Naive thymus-derived CD4-positive, alpha-beta T cell (primary cell): ENCODE measurements at regions not wholly inside any gene's neighbourhood (a gene's known extent, or its start where the extent isn't known, plus 50 kb on each side); places are given as distances from the start of the nearest gene placed in this dataset.

Experiments
- ATAC-seq: fragments of 150-1000 bp; cut with Tn5 transposase; 2 replicates; pipeline ENCODE4 v1.10.0; 2021; ENCODE audit warnings: mild to moderate bottlenecking, moderate library complexity
- CTCF ChIA-PET: fragments of 350-600 bp; sonication (Branson Sonifier 250); formaldehyde crosslinking; loops from one replicate; lab custom pipeline; 2021; ENCODE audit warnings: antibody characterized with exemption; lab: Charles Lee
- POLR2A ChIA-PET: fragments of 350-600 bp; sonication (Branson Sonifier 250); formaldehyde crosslinking; loops from one replicate; lab custom pipeline; 2021; ENCODE audit warnings: antibody characterized with exemption, inconsistent platforms; lab: Charles Lee
- DNase-seq, 9 donors: peaks; one replicate each; pipeline versions ENCODE4 v3.0.0 to v3.0.0-alpha.2; 2020 to 2022; ENCODE audit warnings: mixed read lengths in 1 of 9
- H3K27ac ChIP-seq: one replicate; pipeline ENCODE4 v1.7.0; 2013; ENCODE audit warnings: mild to moderate bottlenecking, low read depth, low read length, moderate library complexity
- H3K27me3 ChIP-seq, 2 donors: one replicate each; pipeline ENCODE4 v1.7.0; 2013; ENCODE audit warnings: low read length in 2 of 2, mild to moderate bottlenecking in 2 of 2, moderate library complexity in 2 of 2; ENCODE audit not compliant: control insufficient read depth in 2 of 2, insufficient read depth in 2 of 2
- H3K36me3 ChIP-seq, 3 experiments: 1 replicate in 2 of 3; 2 replicates in 1 of 3; pipeline ENCODE4 v1.7.0; 2013; ENCODE audit warnings: low read length in 3 of 3, mild to moderate bottlenecking in 3 of 3, moderate library complexity in 1 of 3; ENCODE audit not compliant: insufficient read depth in 3 of 3, control insufficient read depth in 2 of 3
- H3K4me1 ChIP-seq, 2 donors: one replicate each; pipeline ENCODE4 v1.7.0; 2013; ENCODE audit warnings: low read length in 2 of 2, mild to moderate bottlenecking in 2 of 2, moderate library complexity in 1 of 2; ENCODE audit not compliant: control insufficient read depth in 2 of 2, insufficient read depth in 2 of 2
- H3K4me3 ChIP-seq: 2 replicates; pipeline ENCODE4 v1.7.0; 2013; ENCODE audit warnings: mild to moderate bottlenecking, low read length
- H3K9me3 ChIP-seq, 3 experiments: 1 replicate in 2 of 3; 2 replicates in 1 of 3; pipeline ENCODE4 v1.7.0; 2013; ENCODE audit warnings: low read length in 3 of 3; ENCODE audit not compliant: control insufficient read depth in 2 of 3
- H3K27ac Mint-ChIP-seq, 9 donors: one replicate each; pipeline ENCODE4 v1.8.0; 2020 to 2022; ENCODE audit warnings: mixed read lengths in 9 of 9, mild to moderate bottlenecking in 8 of 9, moderate library complexity in 5 of 9, inconsistent platforms in 2 of 9
- H3K27me3 Mint-ChIP-seq, 5 donors: one replicate each; pipeline ENCODE4 v1.8.0; 2021 to 2022; ENCODE audit warnings: mixed read lengths in 5 of 5, mild to moderate bottlenecking in 1 of 5
- H3K36me3 Mint-ChIP-seq, 5 donors: one replicate each; pipeline ENCODE4 v1.8.0; 2020 to 2022; ENCODE audit warnings: mixed read lengths in 5 of 5, mild to moderate bottlenecking in 3 of 5, inconsistent platforms in 1 of 5
- H3K4me1 Mint-ChIP-seq, 7 donors: one replicate each; pipeline ENCODE4 v1.8.0; 2020 to 2022; ENCODE audit warnings: mixed read lengths in 7 of 7, mild to moderate bottlenecking in 3 of 7, inconsistent platforms in 1 of 7
- H3K4me3 Mint-ChIP-seq, 10 donors: one replicate each; pipeline ENCODE4 v1.8.0; 2020 to 2022; ENCODE audit warnings: mild to moderate bottlenecking in 10 of 10, mixed read lengths in 10 of 10, moderate library complexity in 6 of 10, inconsistent platforms in 2 of 10
- H3K9me3 Mint-ChIP-seq, 11 donors: one replicate each; pipeline ENCODE4 v1.8.0; 2020 to 2022; ENCODE audit warnings: mixed read lengths in 11 of 11, mild to moderate bottlenecking in 4 of 11, inconsistent platforms in 1 of 11, moderate library complexity in 1 of 11
- intact Hi-C, 2 donors: fragments of 100-400 bp; cut with micrococcal nuclease; formaldehyde crosslinking; loops; one replicate each; pipeline ENCODE4 v1.15.1; 2023

DNA sequence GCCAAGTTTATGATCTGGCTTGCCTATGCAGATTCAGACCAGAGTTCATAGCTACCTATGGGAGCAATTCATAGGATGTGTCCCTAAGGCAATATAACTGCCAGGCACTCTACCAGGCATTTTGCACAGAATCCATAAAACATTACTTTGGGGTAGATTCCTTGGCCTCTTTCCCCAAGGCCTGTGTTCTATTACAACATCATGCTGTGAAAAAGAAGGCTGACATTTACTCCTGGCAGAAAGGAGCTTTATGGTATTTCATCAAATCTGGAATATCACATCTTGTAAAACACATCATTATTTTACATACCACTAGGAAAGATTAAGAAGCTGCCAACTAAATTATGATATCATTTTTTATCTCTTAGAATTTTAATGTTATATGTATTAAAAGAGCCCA lies 287.0 kb upstream of the MARCKS start:
- Histone ChIP-seq H3K27me3 (no peaks in the 10 kb centered on the region), H3K4me3 (no peak overlapping the region), H3K9me3 (no peaks in the 10 kb centered on the region), H3K27ac (no peak overlapping the region), H3K4me1 (no peaks in the 10 kb centered on the region), H3K36me3 (no peaks in the 10 kb centered on the region)
- Mint-ChIP-seq H3K36me3 (no peaks in the 10 kb centered on the region), H3K27me3 (peaks cover 0 to 9% (median 0%) of the 10 kb centered on the region in 5 donors), H3K9me3 (peaks cover 0 to 7% (median 0%) of the 10 kb centered on the region in 11 donors), H3K4me3 (no peak overlapping the region), H3K27ac (no peak overlapping the region), H3K4me1 (no peaks in the 10 kb centered on the region)
- DNase-seq (no peak), ATAC-seq (no peak)
- intact Hi-C loops, result no loop called here
- POLR2A ChIA-PET, result no interaction called here
- CTCF ChIA-PET, result no interaction called here

DNA sequence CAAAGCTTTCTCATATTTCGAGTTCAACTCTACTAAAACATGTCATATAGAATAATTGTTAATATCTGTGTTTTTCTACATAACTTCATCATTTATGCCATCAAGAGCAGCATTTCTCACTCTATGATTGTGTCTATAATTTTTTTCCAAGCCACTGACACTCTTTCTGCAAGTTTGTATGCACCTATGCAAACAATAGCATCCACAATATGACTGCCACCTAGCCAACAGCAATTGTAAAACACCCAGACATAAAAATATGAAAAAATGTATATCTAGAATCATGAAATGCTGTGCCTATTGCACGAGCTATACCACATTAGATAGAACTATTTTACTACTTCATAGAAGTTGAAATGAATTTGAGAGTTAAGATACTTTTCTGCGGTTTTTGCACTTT lies 286.5 kb upstream of the MARCKS start:
- Mint-ChIP-seq H3K27ac (no peak overlapping the region), H3K27me3 (peaks cover 0 to 6% (median 0%) of the 10 kb centered on the region in 5 donors), H3K36me3 (no peaks in the 10 kb centered on the region), H3K4me1 (no peaks in the 10 kb centered on the region), H3K4me3 (no peak overlapping the region), H3K9me3 (peaks cover 0 to 6% (median 0%) of the 10 kb centered on the region in 11 donors)
- H3K4me1 ChIP-seq, result no peaks in the 10 kb centered on the region
- intact Hi-C loops, result no loop called here
- ChIA-PET CTCF (no interaction called here), POLR2A (no interaction called here)
- H3K4me3 ChIP-seq, result no peak overlapping the region
- DNase-seq, result no peak
- H3K27ac ChIP-seq, result no peak overlapping the region
- no peaks in the 10 kb centered on the region for H3K36me3 ChIP-seq
- H3K9me3 ChIP-seq, result no peaks in the 10 kb centered on the region
- ATAC-seq, result no peak
- no peaks in the 10 kb centered on the region for H3K27me3 ChIP-seq

DNA sequence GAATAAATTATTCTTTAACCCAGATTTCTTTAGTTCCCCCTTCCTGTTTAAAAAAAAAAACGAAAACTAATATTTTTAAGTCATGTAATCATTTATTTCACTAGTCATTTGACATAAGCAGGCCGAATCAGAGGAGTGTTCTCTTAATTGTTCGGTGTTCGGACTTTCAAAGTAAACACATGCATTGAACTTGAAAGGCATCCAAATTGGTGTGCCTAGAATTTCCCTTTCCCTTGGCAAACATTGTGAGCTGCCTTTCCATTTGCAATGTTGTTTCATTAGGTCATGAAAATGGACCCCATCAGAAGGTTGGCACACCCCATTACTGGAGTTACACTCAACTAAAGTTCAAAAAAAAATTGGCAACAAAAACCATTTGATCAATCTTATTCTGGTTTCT lies 283.0 kb upstream of the MARCKS start:
- no peaks in the 10 kb centered on the region for H3K36me3 ChIP-seq
- no peaks in the 10 kb centered on the region for H3K27me3 ChIP-seq
- no peaks in the 10 kb centered on the region for H3K4me1 ChIP-seq
- DNase-seq (no peak), ATAC-seq (no peak)
- ChIA-PET CTCF (no interaction called here), POLR2A (no interaction called here)
- intact Hi-C loops, result no loop called here
- Mint-ChIP-seq H3K4me3 (no peak overlapping the region), H3K27me3 (peaks cover 0 to 4% (median 0%) of the 10 kb centered on the region in 5 donors), H3K27ac (no peak overlapping the region), H3K9me3 (peaks cover 0 to 12% (median 0%) of the 10 kb centered on the region in 11 donors), H3K4me1 (peaks cover 0 to 2% (median 0%) of the 10 kb centered on the region in 7 donors), H3K36me3 (no peaks in the 10 kb centered on the region)
- no peaks in the 10 kb centered on the region for H3K9me3 ChIP-seq
- no peak overlapping the region for H3K27ac ChIP-seq
- H3K4me3 ChIP-seq, result no peak overlapping the region

DNA sequence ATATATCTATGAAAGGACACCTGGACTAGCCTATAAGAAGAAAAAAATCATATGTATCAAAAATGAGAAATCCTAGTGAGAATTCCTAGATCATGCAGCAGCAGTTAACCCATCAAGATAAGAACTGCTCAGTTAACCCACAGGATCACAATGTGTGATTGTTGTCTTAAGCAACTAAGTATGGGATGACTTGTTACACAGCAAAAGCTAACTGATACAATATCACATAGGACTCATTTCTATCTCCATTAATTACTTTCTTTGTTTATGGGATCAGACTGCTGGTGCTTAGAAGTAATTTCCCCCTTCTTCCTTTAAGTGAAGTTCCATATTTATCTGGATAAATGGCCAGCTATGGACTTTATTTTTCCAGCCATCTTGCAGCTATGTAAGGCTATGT lies 280.8 kb upstream of the MARCKS start:
- Histone ChIP-seq H3K36me3 (no peaks in the 10 kb centered on the region), H3K9me3 (no peaks in the 10 kb centered on the region), H3K4me1 (no peaks in the 10 kb centered on the region), H3K27ac (no peak overlapping the region), H3K4me3 (no peak overlapping the region), H3K27me3 (no peaks in the 10 kb centered on the region)
- H3K4me3 Mint-ChIP-seq, result no peak overlapping the region
- H3K36me3 Mint-ChIP-seq, result no peaks in the 10 kb centered on the region
- no peak overlapping the region for H3K27ac Mint-ChIP-seq
- intact Hi-C loops, result no loop called here
- peaks cover 0 to 12% (median 0%) of the 10 kb centered on the region in 11 donors for H3K9me3 Mint-ChIP-seq
- H3K4me1 Mint-ChIP-seq, result peaks cover 0 to 2% (median 0%) of the 10 kb centered on the region in 7 donors
- no peak for DNase-seq
- ChIA-PET POLR2A (no interaction called here), CTCF (interaction anchor here (0.6 kb wide), 1 partner anchor 15 kb away, joined by 3 read pairs; no protein-coding TSS in a partner anchor)
- peaks cover 0 to 4% (median 0%) of the 10 kb centered on the region in 5 donors for H3K27me3 Mint-ChIP-seq
- ATAC-seq, result no peak

DNA sequence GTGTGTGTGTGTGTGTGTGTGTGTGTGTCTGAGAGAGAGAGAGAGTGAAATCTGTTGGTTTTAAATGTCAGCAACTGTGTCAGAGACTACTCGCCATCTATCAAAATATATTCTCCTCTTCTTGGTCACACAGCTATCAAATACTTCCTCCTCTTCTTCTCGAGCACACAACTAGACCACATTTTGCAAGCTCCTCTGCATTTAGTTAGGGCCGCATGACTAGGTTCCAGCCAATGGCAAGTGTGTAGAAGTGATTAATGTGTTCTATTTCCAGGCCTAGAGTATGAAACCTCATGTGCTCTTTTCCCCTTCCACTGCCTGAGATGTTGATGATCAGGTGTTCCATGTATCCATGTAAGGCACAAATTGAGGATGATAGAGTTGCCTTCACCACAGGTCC lies 278.5 kb upstream of the MARCKS start:
- Mint-ChIP-seq H3K4me3 (no peak overlapping the region), H3K27me3 (peaks cover 0 to 4% (median 0%) of the 10 kb centered on the region in 5 donors)
- POLR2A ChIA-PET, result no interaction called here

DNA sequence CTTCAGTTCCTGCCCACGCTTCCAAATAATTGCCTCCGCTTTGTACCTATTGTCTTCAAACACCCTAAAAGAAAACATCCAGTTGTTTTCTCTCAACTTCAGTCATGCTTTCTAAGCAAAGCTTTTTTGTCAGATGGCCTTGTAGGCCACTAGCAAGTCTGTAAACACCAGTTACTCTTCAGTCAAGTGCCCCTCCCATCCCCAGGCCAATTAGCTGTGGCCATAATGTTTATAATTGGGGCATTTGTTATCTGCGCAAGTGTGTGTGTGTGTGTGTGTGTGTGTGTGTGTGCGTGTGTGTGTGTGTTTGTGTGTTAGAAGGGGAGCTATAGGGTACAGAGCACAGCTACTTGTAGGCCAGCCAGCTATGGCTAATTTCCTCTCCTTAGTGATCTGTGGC lies 272.4 kb upstream of the MARCKS start:
- no peak overlapping the region for H3K4me3 ChIP-seq
- Mint-ChIP-seq H3K4me3 (no peak overlapping the region), H3K27ac (no peak overlapping the region), H3K9me3 (peaks cover 0 to 2% (median 0%) of the 10 kb centered on the region in 11 donors), H3K4me1 (no peaks in the 10 kb centered on the region), H3K27me3 (peaks cover 0 to 8% (median 0%) of the 10 kb centered on the region in 5 donors), H3K36me3 (no peaks in the 10 kb centered on the region)
- no peaks in the 10 kb centered on the region for H3K9me3 ChIP-seq
- H3K4me1 ChIP-seq, result no peaks in the 10 kb centered on the region
- H3K27me3 ChIP-seq, result no peaks in the 10 kb centered on the region
- DNase-seq, result no peak
- intact Hi-C loops, result no loop called here
- no peaks in the 10 kb centered on the region for H3K36me3 ChIP-seq
- POLR2A ChIA-PET, result no interaction called here
- no peak overlapping the region for H3K27ac ChIP-seq
- CTCF ChIA-PET, result no interaction called here
- ATAC-seq, result no peak

More for the DNA sequence above, 278.5 kb upstream of the MARCKS start:
- Histone ChIP-seq H3K27ac (no peak overlapping the region), H3K36me3 (no peaks in the 10 kb centered on the region), H3K4me3 (no peak overlapping the region), H3K4me1 (no peaks in the 10 kb centered on the region), H3K27me3 (no peaks in the 10 kb centered on the region), H3K9me3 (no peaks in the 10 kb centered on the region)
- CTCF ChIA-PET, result no interaction called here
- peaks cover 0 to 2% (median 0%) of the 10 kb centered on the region in 7 donors for H3K4me1 Mint-ChIP-seq
- peaks cover 0 to 9% (median 2%) of the 10 kb centered on the region in 11 donors for H3K9me3 Mint-ChIP-seq
- H3K27ac Mint-ChIP-seq, result no peak overlapping the region
- intact Hi-C loops, result no loop called here
- no peak for DNase-seq
- H3K36me3 Mint-ChIP-seq, result no peaks in the 10 kb centered on the region
- no peak for ATAC-seq

DNA sequence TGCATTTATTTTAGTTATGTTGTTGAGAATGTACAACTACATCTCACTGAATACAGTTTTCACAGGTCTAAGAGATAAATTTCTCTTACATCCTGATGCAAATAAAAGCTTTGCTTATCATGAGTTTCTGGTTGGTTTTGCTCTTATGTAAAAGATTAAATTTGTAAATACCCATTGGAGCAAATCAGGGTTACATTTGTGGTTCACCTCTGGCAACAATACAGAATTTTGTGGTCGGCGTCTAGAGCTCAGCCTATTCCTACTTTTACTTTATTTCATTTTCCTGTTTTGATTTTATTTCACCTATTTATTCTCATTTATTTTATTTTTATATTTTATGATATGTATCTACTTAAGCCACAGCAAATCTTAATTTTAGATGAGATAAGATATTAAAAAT lies 271.9 kb upstream of the MARCKS start:
- H3K4me1 ChIP-seq, result no peaks in the 10 kb centered on the region
- Mint-ChIP-seq H3K4me1 (no peaks in the 10 kb centered on the region), H3K36me3 (no peaks in the 10 kb centered on the region), H3K9me3 (peaks cover 0 to 2% (median 0%) of the 10 kb centered on the region in 11 donors), H3K4me3 (no peak overlapping the region), H3K27me3 (peaks cover 0 to 8% (median 0%) of the 10 kb centered on the region in 5 donors), H3K27ac (no peak overlapping the region)
- ChIA-PET CTCF (no interaction called here), POLR2A (no interaction called here)
- DNase-seq (no peak), ATAC-seq (no peak)
- no peaks in the 10 kb centered on the region for H3K27me3 ChIP-seq
- no peak overlapping the region for H3K4me3 ChIP-seq
- intact Hi-C loops, result no loop called here
- H3K9me3 ChIP-seq, result no peaks in the 10 kb centered on the region
- H3K36me3 ChIP-seq, result no peaks in the 10 kb centered on the region
- H3K27ac ChIP-seq, result no peak overlapping the region
